HG02884 (cell line): ENCODE measurements at regions not wholly inside any gene's neighbourhood (a gene's known extent, or its start where the extent isn't known, plus 50 kb on each side); places are given as distances from the start of the nearest gene placed in this dataset.
A peak's percentile ranks its signal among the peaks of the same experiment; 100 is the strongest.
"Not testable (repeated sequence)": the region's sequence is repeated elsewhere in the genome, so short reads cannot be mapped to it uniquely, and the experiment has no call there.

Source experiments
- ATAC-seq: cut with Tn5 transposase; IDR thresholded peaks from one replicate; pipeline ENCODE4 v1.9.1; 2021; ENCODE audit warnings: mild to moderate bottlenecking, moderate library complexity; ENCODE audit not compliant: unreplicated experiment

DNA sequence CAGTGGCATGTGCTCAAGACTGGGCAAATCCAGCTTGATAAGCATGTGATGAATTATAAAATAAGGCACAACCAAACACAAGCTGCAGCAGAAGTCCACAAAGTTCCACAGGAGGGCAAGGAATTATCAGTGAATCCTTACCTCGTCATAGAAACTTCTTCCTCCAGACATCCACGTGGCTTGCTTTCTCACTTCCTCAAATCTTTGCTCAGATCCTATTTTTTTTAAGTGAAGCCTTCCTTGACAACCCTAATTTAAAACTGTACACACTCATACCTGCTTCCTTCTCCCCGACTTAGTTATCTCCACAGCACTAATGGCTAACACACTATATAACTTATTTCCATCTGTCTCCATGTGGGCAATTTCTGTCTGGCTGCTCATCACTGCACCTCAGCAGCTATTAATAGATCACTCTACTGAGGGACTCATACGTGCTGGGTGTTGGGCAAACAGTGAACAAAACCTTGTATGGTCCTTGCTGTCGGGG, 320.7 kb downstream of the KLF13 start:
- not testable (repeated sequence) for ATAC-seq

DNA sequence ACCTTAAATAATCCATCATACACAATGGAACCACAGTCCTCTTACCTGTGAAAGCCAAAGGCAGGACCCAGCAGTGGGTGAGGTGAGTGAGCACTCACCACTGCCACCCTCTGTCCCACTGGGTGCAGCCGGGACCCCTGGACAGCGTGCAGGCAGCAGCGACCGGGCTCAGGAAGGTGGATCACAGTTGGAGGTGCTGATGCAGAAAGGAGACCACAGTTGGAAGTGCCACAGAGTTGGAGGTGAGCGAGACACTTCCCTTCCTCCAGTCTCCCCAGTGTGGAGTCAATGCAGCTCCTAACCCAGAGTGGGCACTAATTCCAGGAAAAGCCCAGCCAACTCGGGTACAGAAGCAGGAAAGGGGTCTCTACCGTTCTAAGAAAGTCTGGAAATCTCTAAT, 323.0 kb downstream of the KLF13 start:
- ATAC-seq: not testable (repeated sequence)

DNA sequence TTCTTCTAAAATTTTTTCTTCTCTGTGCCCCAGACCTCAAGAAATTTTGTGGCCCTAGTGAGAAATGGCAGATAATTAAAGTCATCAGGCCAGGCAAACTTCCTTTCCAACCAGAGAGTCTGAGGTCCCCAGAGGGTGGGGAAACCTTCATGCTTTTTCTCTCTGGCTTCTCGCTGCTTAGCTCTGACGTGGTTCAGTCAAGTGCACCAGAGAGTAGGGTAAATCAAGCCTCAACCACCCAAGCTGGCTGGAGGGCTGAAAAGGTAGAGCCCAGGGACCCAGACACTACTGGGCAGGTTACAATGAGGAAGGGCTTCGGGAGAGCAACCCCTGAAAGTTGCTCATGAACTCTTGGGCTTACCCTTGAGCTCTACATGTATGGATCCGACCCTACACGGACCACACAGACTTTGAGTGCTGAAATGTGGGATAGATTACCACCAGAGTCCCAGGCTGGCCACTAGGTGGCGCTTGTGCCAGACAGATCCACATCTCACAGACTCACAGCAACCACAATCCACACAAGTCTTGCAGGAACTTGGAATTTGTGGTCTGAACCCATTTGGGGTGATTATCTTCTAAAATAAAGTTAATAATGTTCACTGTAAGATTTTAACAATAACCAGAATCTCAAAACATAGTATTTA, 323.5 kb downstream of the KLF13 start:
- not testable (repeated sequence) for ATAC-seq

DNA sequence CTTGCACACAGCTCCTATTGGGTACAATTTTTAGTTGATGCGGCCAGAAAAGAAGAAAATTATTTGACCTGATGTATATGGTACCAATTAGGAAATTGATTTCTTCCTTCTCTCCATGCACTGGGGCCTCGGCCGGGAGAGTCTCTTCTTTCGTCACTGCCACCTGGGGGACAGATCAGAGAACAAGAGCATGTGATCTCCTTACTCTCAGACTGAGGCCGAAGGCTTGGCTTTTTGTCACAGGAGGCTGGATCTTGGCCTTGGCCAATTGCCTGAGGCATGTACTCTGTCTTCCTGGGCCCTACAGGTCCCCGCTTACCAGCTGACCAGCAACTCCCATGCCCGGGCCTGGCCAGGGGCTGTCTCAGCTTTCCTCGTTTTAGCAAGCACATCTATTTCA, 330.3 kb downstream of the KLF13 start:
- ATAC-seq: not testable (repeated sequence)

- no peak for ATAC-seq
Measured at GRCh38 chr15:31660816-31661215, 334.2 kb downstream of the KLF13 start.

DNA sequence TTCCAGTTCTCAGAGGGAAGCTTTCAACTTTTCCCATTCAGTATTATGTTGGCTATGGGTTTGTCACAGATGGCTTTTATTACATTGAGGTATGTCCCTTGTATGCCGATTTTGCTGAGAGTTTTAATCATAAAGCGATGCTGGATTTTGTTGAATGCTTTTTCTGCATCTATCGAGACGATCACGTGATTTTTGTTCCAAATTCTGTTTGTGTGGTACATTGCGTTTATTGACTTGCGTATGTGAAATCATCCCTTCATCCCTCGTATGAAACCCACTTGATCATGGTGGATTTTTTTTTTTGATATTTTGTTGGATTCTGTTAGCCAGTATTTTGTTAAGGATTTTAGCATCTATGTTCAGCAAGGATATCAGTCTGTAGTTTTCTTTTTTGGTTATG, 339.1 kb downstream of the KLF13 start:
- ATAC-seq: not testable (repeated sequence)

DNA sequence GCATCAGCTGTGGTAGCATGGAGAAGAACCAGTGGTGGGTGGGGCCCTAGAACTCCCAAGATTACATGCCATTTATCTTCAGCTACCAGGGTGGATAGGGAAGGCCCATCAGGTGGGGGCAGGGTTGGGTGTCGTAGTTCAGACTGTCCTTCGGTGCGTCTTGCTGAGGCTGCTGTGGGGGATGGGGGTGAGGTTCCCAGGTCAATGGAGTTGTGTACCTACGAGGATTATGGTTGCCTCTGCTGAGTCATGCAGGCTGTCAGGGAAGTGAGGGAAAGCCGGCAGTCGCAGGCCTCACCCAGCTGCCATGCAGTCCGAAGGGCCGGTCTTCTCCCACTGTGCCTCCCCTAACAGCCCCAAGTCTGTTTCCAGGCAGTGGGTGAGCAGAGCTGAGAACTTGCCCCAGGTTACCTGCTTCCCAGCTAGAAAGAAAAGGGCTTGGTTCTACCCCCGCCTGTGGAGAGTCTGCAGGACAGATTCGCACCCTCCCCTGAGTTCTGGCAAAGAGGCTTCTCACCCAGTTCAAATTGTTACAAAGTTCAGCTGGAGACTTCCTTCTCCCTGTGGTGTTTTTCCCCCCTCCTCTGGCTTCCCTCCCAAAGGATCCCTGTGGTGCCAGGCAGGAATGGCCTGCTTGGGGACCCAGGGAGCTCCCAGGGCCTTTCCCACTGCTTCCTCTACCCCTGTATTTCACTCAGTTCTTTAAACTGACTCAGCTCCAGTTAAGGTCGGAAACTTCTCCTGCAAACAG, 342.7 kb downstream of the KLF13 start:
- ATAC-seq: not testable (repeated sequence)

- ATAC-seq: not testable (repeated sequence)
Measured at GRCh38 chr15:31673263-31673662, 346.6 kb downstream of the KLF13 start.

DNA sequence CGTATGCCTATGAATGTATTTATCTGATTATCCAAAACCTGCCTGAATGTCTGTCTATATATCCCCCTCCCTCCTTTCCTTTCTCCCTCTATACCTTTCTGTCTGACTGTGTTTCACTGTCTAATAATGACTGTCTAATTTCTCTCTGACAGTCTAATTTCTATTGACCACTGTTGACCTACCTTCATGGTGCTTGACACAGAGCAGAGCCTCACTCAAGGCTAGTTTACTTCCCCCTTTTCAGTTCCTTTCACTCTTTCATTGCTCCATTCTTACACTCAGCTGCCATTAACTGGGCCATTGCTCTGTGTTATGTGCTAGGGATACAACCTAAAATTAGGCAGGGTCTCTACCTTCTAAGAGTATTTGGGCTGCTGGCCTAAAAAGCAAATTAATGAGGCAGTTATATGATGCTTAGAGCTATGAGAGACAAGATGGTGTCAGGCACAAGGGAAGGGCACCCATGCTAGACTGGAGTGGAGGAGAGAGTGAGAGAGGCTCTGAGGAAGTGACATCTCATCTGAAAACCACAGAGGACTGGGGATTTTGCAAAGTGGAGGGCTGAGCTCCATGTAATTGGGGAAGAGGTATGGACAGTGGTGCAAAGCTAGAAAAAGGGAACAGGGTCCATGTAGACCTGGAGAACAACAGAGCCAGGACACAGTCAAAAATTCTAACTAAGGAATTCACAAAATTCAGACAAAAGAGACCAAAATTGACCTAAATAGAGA, 348.6 kb upstream of the CHRNA7 start:
- ATAC-seq: not testable (repeated sequence)

- ATAC-seq: not testable (repeated sequence)
Measured at GRCh38 chr15:31687088-31687487, 343.2 kb upstream of the CHRNA7 start.

DNA sequence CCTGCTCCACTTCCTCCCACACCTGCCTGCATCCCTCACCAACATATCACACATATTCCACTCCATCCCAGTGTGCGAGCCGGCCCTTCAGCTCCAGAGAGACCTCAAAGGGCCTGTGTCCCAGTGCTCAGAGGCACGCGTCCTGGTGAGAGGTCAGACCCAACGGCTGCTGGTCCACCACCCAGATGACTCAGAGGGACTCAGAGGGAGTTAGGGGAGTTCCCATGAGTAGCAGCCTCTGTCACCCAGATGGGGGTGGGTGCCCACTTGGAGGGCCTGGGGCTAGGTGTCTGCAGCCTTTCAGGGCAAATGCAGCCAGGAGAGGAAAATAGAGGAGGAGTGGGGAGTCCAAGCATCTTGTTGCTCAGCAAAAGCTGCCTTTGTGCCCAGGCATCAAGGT, 333.8 kb upstream of the CHRNA7 start:
- not testable (repeated sequence) for ATAC-seq

DNA sequence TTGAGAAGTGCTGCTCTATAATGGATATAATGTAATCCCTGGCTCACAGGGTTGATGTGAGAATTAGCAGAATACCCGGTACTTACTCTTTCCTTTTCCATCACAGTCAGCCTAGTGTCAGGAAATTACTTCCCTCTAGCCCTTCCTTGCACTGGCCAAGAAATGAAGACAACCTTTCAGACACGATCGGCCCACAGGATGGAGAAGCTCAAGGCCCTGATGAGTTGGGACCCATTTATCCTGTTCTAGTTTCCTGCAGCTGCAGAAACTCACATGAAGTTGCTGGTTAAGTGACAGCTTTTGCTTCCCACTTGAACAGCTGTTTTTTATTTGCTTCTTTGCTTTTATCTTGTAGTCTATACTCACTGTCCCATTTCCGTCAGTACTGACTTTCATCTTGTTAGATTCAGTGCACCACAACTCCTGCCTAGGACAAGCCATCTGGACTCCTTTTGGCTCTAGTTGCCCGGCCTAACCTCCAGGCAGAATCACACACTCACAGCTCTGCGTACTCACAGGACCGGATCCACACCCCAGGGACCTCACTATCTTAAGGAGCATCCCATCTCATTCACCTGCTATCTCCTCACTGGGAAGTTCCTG, 325.1 kb upstream of the CHRNA7 start:
- not testable (repeated sequence) for ATAC-seq

DNA sequence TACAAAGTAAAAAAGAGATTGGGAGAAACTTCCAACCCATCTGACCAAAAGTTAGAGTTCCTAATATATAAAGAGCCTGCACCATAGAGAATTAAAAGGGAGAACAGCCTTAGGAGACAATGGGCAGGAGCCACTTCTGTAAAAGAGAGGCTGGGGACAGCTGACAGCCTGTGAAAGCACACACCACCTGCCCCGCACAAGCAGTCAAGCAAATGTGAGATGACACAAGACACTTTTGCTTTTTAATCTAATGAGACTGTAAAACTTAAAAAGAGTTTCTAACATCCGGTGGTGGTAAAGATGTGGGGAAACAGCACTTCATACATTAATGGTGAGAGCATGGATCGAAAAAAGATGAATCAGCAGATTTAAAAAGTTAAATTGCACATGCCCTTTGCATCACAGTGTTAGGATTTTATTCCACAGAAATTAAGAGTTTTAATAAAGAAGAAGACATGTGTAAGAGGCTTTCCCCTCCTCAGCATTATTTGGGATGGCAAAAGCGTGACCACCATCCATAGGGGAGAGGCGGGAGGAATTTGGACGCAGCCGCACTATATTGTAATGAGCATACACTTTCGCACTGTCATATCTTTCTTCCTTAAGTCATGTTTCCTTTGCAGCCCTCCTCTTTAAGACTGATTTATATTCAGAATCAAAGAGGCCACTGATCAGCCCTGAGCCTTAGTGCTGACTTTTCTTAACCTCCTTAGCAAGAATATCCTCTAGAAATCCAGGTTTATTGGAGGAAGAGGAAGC, 322.2 kb upstream of the CHRNA7 start:
- ATAC-seq: peak; percentile 58

- ATAC-seq: peak; percentile 80
Measured at GRCh38 chr15:31708703-31709327, 321.5 kb upstream of the CHRNA7 start.

- ATAC-seq: not testable (repeated sequence)
Measured at GRCh38 chr15:31709479-31709878, 320.8 kb upstream of the CHRNA7 start.

- not testable (repeated sequence) for ATAC-seq
Measured at GRCh38 chr15:31710806-31711205, 319.5 kb upstream of the CHRNA7 start.

DNA sequence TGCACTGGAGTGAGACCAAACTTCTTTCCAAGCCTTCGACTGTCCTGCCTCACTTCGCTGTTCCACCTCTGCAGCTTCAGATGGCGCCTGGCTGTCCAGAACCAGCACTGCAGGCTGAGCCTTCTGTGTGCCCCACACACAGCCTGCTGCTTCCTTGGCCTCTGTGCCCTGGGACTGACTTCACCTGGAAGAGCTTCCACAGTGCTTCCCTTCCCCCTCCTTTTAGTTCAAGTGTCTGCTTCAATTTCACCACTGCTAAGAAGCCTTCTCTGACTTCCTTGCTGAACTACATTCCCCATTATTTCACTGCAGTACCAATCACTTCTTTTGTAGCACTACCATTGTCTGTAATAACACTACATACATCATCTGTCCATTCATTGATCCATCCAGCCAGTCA, 315.1 kb upstream of the CHRNA7 start:
- not testable (repeated sequence) for ATAC-seq

- ATAC-seq: not testable (repeated sequence)
Measured at GRCh38 chr15:31718625-31719024, 311.7 kb upstream of the CHRNA7 start.

- not testable (repeated sequence) for ATAC-seq
Measured at GRCh38 chr15:31719396-31720022, 310.8 kb upstream of the CHRNA7 start.
